ES-I3 (cell line): ENCODE measurements at regions not wholly inside any gene's neighbourhood (a gene's known extent, or its start where the extent isn't known, plus 50 kb on each side); places are given as distances from the start of the nearest gene placed in this dataset.

ENCODE experiments used
- H3K36me3 ChIP-seq: 2 replicates; pipeline ENCODE4 v1.6.1; 2013; ENCODE audit warnings: mild to moderate bottlenecking, low read length, control low read depth, moderate library complexity; ENCODE audit not compliant: insufficient read depth
- H3K4me1 ChIP-seq: 2 replicates; pipeline ENCODE4 v1.6.1; 2013; ENCODE audit warnings: mild to moderate bottlenecking, control low read depth, low read length; ENCODE audit not compliant: insufficient read depth
- H3K9ac ChIP-seq: 2 replicates; pipeline ENCODE4 v1.6.1; 2013; ENCODE audit warnings: low read depth, mild to moderate bottlenecking, low read length, moderate library complexity
- H3K9me3 ChIP-seq: 2 replicates; pipeline ENCODE4 v1.6.1; 2013; ENCODE audit warnings: mild to moderate bottlenecking, low read length, moderate library complexity; ENCODE audit not compliant: control insufficient read depth, insufficient read depth

GRCh38 chr11:115939731-115940421 lies 435.7 kb upstream of the CADM1 start:
- Histone ChIP-seq H3K9me3 (no peaks in the 10 kb centered on the region; the same call in 1 of the 2 replicates), H3K4me1 (no peaks in the 10 kb centered on the region), H3K9ac (no peak overlapping the region)

DNA sequence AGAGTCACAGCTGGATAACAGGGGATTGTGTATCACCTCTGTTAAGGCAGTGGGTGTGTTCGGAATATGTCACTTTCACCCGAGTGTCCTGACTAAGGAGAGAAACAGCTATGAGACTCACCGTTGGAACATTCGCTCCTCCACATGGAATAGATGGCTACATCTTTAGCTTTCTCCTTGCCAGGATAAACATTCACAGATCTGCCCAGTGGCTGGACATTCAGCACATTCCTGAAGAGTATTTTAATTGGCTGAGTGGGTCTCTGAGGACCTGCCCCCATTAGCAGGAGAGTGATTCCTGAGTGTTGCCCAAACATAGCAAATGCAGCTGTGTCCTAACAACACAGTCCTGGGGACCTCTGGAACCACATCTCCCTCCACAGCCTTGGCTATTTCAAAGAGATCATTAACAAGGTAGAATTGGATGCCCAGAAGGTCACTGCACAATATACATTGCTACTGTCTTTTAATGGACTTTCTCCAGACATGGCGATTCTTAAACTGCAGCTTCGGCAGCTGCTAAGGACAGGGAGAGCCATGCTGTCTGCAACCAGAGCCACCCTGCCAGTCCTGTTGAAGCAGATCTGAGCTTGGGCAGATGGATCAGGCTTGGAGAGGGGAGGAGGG lies 435.0 kb upstream of the CADM1 start:
- H3K36me3 ChIP-seq = no peaks in the 10 kb centered on the region
- no peaks in the 10 kb centered on the region; the same call in 1 of the 2 replicates for H3K9me3 ChIP-seq
- no peaks in the 10 kb centered on the region for H3K4me1 ChIP-seq
- no peak overlapping the region for H3K9ac ChIP-seq

More at GRCh38 chr11:115939731-115940421, 435.7 kb upstream of the CADM1 start:
- no peaks in the 10 kb centered on the region for H3K36me3 ChIP-seq

DNA sequence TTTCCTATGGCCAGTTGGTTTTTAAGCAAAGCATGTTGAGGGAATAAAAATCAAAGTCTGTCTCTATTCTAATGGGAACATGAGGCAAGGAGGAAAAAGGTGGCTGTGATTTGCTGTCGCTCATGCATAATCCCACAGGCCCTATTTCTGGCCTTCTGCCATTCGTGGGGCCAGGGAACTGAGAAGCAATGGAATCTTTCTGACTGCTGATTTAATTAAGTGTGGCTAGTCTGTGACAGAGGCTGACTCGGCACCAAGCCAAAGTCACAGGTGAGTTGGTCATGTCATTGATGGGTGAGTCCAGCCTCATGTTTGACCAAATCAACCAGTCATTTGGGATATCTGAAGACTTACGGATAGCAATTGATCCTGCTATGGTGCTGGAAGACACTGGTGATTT lies 429.3 kb upstream of the CADM1 start:
- H3K9me3 ChIP-seq = no peaks in the 10 kb centered on the region
- H3K4me1 ChIP-seq = peaks cover 17% of the 10 kb centered on the region
- H3K36me3 ChIP-seq = no peaks in the 10 kb centered on the region
- no peak overlapping the region for H3K9ac ChIP-seq

- Histone ChIP-seq H3K4me1 (peaks cover 17% of the 10 kb centered on the region), H3K9ac (no peak overlapping the region), H3K9me3 (no peaks in the 10 kb centered on the region), H3K36me3 (no peaks in the 10 kb centered on the region)
These were observed 427.4 kb upstream of the CADM1 start for GRCh38 chr11:115931548-115932083.

DNA sequence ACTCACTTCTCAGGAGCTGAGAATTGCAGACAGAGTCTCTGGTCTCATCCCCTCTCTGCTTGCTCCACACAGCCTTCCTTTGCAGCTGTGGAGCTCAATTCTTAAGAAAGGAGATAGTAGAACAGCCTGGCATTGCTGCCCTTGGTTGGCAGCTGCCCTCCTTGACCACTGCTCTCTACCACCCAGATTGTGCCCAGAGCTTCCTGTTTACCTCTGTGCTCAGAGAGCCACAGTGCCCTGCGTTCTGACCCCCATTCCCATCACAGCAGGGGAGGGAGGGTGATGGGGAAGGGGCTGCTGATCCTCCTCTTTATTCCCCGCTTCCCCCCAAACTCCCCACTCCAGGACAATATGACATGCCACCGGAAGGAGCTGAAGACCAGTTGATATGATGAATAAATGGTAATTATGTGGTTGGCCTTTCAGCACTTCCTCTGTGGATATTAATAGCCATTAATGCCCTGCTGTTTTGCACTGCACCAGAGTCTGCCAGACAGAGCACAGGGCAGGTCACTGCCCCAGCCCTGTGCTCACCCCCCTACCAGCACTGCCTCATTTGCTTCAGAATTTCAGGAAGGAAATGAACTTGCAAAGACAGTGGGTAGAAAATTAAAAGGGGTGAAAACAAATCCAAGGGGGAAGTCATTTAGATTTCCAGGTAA lies 426.8 kb upstream of the CADM1 start:
- Histone ChIP-seq H3K36me3 (no peaks in the 10 kb centered on the region), H3K9ac (no peak overlapping the region), H3K4me1 (peaks cover 17% of the 10 kb centered on the region), H3K9me3 (no peaks in the 10 kb centered on the region)

DNA sequence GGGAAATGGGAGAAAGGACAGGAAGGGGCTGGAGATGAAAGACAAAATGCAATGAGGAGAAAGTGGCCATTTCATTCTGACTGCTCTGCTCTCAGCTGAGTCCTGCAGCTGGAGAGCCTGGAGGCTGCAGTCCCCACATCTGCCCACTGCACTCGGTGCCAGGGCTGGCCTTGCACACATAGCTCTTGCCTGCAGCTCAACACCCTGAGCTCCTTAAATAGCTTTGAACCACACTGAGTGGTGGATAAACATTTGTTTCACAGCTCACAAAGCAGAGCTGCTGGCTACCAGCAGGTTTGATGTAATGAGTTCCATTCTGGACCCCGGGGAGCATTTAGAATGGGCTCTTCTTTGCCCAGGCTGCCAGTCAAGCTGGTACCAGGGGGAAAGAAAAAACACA lies 426.1 kb upstream of the CADM1 start:
- H3K36me3 ChIP-seq = no peaks in the 10 kb centered on the region
- peaks cover 17% of the 10 kb centered on the region for H3K4me1 ChIP-seq
- H3K9me3 ChIP-seq = no peaks in the 10 kb centered on the region
- H3K9ac ChIP-seq = no peak overlapping the region

- Histone ChIP-seq H3K9me3 (no peaks in the 10 kb centered on the region), H3K4me1 (peaks cover 17% of the 10 kb centered on the region), H3K9ac (no peak overlapping the region), H3K36me3 (no peaks in the 10 kb centered on the region)
These were observed 425.5 kb upstream of the CADM1 start for GRCh38 chr11:115929618-115930129.

GRCh38 chr11:115928811-115929210 lies 424.6 kb upstream of the CADM1 start:
- Histone ChIP-seq H3K36me3 (no peaks in the 10 kb centered on the region), H3K9me3 (no peaks in the 10 kb centered on the region), H3K4me1 (peaks cover 17% of the 10 kb centered on the region), H3K9ac (no peak overlapping the region)

DNA sequence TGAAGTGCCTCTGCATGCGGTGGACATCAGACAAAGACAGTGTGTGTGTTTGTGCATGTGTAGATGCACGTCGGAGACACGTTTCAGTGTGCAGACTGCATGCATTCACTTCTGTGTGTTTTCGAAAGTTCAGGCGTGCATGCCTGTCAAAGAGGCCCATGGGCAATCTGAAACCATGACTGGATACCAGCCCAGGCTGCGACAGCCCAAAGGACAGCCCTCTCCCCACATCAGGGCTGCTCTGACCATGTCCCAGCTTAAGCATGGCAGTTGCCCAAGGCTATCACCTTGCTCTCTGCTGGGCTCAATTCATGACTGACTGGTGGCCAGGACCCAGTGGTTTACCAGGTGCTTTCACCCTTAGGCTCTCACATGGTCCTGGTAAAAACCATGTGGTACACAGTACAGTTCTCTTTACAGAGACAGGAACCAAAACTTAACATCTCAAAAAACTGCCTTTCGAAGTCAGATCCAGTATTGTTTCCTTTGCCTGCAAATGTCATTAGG lies 423.7 kb upstream of the CADM1 start:
- H3K4me1 ChIP-seq = peaks cover 17% of the 10 kb centered on the region
- H3K9ac ChIP-seq = no peak overlapping the region
- no peaks in the 10 kb centered on the region for H3K36me3 ChIP-seq
- H3K9me3 ChIP-seq = no peaks in the 10 kb centered on the region

DNA sequence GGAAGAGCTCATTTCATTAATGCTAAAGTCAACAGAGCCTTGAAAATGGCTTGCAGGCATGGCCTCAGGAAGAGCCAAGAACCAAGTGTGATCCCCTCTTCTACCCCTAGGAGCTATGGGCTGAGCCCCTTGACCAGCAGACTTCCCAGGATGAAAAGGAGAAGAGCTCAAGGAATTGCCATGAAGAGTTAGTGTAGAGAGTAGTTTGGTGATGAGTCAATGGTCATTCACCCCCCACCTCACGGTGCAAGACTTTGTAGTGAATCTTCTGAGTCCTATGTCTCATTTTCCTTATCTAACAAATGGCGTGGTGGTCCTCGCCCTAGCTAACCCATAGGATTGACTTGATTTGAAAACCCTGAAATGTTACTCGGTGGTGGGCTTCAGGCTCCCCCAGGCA lies 422.4 kb upstream of the CADM1 start:
- H3K4me1 ChIP-seq = peaks cover 17% of the 10 kb centered on the region
- no peaks in the 10 kb centered on the region for H3K36me3 ChIP-seq
- H3K9me3 ChIP-seq = no peaks in the 10 kb centered on the region
- no peak overlapping the region for H3K9ac ChIP-seq

GRCh38 chr11:115926138-115926537 lies 421.9 kb upstream of the CADM1 start:
- no peak overlapping the region for H3K9ac ChIP-seq
- H3K4me1 ChIP-seq = peaks cover 17% of the 10 kb centered on the region

DNA sequence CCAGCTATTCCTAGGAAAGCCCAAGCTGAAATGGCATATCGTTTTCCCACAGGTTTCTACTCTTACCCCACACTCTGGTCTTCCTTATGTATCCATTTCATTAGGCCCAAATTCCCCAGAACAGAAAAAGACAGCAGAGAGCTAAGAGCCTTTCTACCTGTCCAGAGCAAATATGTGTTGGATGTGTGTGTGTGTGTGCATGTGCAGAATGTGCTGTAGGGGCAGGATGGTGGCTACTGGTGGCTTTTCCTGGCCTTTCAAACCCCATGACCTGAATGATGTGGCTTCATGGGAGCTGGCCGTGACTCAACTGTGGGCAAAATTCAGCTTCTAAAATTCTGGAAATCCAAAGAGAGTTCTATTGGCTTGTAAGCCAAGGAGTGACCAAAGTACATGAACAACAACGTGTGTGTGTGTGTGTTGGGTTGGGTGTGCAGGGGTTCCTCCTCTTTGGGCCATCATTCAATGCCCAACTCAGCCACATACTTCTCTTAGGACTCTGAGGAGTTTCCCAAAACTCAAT lies 421.4 kb upstream of the CADM1 start:
- H3K9ac ChIP-seq = no peak overlapping the region
- no peaks in the 10 kb centered on the region for H3K9me3 ChIP-seq
- peaks cover 15% of the 10 kb centered on the region for H3K4me1 ChIP-seq
- no peaks in the 10 kb centered on the region for H3K36me3 ChIP-seq

More at GRCh38 chr11:115926138-115926537, 421.9 kb upstream of the CADM1 start:
- Histone ChIP-seq H3K36me3 (no peaks in the 10 kb centered on the region), H3K9me3 (no peaks in the 10 kb centered on the region)

DNA sequence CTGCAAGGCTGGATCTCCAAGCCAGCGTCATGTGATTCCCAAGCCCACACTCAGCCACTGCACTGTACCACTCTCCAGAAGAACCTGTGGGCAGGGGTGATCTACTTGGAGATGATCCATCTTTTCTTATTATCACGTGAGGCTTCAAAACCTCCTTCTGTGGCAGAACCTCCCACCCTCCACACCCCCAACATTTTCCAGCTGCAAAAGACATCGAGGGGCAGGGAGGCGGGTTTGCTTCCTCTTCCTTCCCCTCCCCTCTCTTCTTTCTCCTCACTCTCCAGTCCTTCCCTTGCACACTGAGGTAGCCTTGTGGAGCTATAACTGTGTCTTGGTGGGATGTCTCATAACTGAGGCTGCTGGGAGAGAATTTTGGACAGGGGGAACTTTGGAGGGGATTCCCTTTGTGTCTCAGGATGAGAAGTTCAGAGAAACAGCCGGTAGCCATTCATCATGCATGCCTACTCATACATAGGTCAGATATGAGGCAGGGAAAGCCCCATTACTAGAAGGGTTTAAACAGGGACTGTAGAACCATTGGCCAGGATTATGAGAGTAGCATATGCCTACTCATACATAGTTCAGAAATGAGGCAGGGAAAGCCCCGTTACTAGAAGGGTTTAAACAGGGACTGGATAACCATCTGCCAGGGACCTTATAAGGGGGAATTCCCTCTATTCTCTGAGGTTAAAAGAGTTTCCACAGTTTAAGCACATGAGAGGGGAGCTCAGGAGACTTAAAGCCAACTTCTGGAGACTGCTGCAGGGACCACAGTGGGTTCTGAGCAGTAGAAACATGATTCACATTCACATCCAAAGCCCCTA lies 420.7 kb upstream of the CADM1 start:
- Histone ChIP-seq H3K4me1 (peaks cover 9% of the 10 kb centered on the region), H3K36me3 (no peaks in the 10 kb centered on the region), H3K9me3 (no peaks in the 10 kb centered on the region), H3K9ac (no peak overlapping the region)
